ENCODE measurements at regions not wholly inside any gene's neighbourhood (a gene's known extent, or its start where the extent isn't known, plus 50 kb on each side); places are given as distances from the start of the nearest gene placed in this dataset.

DNA sequence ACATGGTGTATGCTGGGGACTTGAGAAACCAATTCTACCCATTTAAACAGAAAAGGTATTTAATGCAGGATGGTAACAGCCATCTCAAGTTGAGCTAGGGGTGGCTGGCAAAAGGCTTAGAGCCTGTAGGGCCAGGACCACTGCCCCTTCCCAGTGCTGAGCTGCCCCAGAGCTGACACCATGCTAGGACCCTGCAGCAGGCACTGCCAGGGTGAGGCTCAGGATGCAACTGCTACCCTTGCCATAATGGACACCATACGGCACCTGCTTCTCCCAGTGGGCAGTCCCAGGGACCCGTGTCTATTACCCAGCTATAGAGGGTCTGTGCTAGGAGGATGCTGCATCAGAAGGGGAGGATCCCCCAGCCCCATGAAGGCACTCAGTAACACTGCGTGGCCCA lies 160.7 kb upstream of the ADCY1 start:
- TF ChIP-seq, protein P1, sequence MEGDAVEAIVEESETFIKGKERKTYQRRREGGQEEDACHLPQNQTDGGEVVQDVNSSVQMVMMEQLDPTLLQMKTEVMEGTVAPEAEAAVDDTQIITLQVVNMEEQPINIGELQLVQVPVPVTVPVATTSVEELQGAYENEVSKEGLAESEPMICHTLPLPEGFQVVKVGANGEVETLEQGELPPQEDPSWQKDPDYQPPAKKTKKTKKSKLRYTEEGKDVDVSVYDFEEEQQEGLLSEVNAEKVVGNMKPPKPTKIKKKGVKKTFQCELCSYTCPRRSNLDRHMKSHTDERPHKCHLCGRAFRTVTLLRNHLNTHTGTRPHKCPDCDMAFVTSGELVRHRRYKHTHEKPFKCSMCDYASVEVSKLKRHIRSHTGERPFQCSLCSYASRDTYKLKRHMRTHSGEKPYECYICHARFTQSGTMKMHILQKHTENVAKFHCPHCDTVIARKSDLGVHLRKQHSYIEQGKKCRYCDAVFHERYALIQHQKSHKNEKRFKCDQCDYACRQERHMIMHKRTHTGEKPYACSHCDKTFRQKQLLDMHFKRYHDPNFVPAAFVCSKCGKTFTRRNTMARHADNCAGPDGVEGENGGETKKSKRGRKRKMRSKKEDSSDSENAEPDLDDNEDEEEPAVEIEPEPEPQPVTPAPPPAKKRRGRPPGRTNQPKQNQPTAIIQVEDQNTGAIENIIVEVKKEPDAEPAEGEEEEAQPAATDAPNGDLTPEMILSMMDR (conservative IDR thresholded peaks at IDR 0.05; ENCODE audit: low read length): no peak
- no peak for TF ChIP-seq EZH2phosphoT487 (IDR thresholded peaks at IDR 0.05; ENCODE audit: borderline replicate concordance, low read depth, low read length)
